ENCODE measurements at regions not wholly inside any gene's neighbourhood (a gene's known extent, or its start where the extent isn't known, plus 50 kb on each side); places are given as distances from the start of the nearest gene placed in this dataset.

DNA sequence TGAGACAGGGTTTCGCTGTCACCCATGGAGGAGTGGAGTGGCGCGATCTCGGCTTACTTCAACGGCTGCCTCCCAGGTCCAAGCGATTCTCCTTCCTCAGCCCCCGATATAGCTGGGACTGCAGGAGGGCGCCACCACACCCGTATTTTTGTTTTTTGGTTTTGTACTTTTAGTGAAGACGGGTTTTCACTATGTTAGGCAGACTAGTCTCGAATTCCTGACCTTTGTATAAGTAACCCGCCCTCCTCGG is 115.4 kb upstream of the BTN3A2 start:
- Mint-ChIP-seq H3K27ac (ENCODE audit: unreplicated experiment) (peak overlapping the region; percentile 71), H3K36me3 (ENCODE audit: insufficient read depth, unreplicated experiment) (peaks cover 64% of the 10 kb centered on the region), H3K4me3 (ENCODE audit: unreplicated experiment) (peak overlapping the region; percentile 71), H3K4me1 (ENCODE audit: low read depth, unreplicated experiment) (peaks cover 13% of the 10 kb centered on the region), H3K27me3 (ENCODE audit: insufficient read depth, unreplicated experiment) (peaks cover 3% of the 10 kb centered on the region), H3K9me3 (ENCODE audit: unreplicated experiment) (no peaks in the 10 kb centered on the region)
- BruUV-seq (replicated peaks): no TSS peak
- DNase-seq: no peak
- CTCF ChIA-PET: interaction anchor here (1.2 to 2.2 kb wide), 3 partner anchors 15 to 33 kb away, joined by 4 to 11 read pairs (median 6); a partner anchor contains a TSS
- TF ChIP-seq, protein P1, sequence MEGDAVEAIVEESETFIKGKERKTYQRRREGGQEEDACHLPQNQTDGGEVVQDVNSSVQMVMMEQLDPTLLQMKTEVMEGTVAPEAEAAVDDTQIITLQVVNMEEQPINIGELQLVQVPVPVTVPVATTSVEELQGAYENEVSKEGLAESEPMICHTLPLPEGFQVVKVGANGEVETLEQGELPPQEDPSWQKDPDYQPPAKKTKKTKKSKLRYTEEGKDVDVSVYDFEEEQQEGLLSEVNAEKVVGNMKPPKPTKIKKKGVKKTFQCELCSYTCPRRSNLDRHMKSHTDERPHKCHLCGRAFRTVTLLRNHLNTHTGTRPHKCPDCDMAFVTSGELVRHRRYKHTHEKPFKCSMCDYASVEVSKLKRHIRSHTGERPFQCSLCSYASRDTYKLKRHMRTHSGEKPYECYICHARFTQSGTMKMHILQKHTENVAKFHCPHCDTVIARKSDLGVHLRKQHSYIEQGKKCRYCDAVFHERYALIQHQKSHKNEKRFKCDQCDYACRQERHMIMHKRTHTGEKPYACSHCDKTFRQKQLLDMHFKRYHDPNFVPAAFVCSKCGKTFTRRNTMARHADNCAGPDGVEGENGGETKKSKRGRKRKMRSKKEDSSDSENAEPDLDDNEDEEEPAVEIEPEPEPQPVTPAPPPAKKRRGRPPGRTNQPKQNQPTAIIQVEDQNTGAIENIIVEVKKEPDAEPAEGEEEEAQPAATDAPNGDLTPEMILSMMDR (IDR thresholded peaks at IDR 0.05; ENCODE audit: insufficient read depth in 1 of 2, low read depth in 1 of 2, low read length in 1 of 2, severe bottlenecking in 1 of 2, unreplicated experiment in 1 of 2): no peak
- peaks cover 5% of the 10 kb centered on the region; the same call in 1 of the 2 replicates for H3K4me1 ChIP-seq
- H3K9me3 ChIP-seq: no peaks in the 10 kb centered on the region
- no peaks in the 10 kb centered on the region for H3K36me3 ChIP-seq (ENCODE audit: control insufficient read depth, insufficient read depth, low read length)
- POLR2A ChIA-PET: interaction anchor here (1.0 to 3.4 kb wide), 12 partner anchors 10 to 1588 kb away, joined by 4 to 166 read pairs (median 16); a partner anchor contains a TSS
- intact Hi-C loops (cut with micrococcal nuclease; ENCODE audit: unreplicated experiment): loop anchor here (1.0 kb wide), 1 partner anchor 14 kb away; no protein-coding TSS in a partner anchor
- no peaks in the 10 kb centered on the region for H3K27me3 ChIP-seq (replicated peaks; ENCODE audit: control insufficient read depth, insufficient read depth, low read length)
- H3K4me3 ChIP-seq (ENCODE audit: low read depth, low read length): peak overlapping the region; percentile 97

DNA sequence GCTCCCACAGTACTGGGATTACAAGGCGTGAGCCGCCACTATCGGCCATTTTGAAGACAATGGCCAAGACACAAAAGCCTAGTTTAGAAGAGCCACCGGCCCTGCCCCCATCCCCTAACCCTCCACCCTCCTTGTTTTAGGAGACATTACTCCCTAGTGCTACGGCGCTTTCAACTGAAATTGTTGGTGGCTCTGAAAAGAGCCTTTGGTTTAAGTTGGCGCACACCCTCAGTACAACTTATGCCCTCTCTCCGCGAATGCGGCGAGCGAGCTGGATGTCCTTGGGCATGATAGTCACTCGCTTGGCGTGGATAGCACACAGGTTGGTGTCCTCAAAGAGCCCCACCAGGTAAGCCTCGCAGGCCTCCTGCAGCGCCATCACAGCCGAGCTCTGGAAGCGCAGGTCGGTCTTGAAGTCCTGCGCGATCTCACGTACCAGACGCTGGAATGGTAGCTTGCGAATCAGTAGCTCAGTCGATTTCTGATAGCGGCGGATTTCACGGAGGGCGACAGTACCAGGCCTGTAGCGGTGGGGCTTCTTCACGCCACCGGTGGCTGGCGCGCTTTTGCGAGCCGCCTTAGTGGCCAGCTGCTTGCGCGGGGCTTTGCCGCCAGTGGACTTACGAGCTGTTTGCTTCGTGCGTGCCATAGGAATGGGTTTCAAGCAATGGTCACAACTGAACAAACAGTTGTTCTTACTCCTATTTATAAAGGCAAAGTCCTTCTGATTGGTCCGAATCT is 114.9 kb upstream of the BTN3A2 start:
- intact Hi-C loops (cut with micrococcal nuclease; ENCODE audit: unreplicated experiment): loop anchor here (1.0 to 2.0 kb wide), 2 partner anchors 15 to 45 kb away; a partner anchor contains a TSS
- POLR2A ChIA-PET: interaction anchor here (0.5 to 3.4 kb wide), 22 partner anchors 10 to 1615 kb away, joined by 3 to 166 read pairs (median 8); a partner anchor contains a TSS
- DNase-seq: peak; percentile 81 to 84

DNA sequence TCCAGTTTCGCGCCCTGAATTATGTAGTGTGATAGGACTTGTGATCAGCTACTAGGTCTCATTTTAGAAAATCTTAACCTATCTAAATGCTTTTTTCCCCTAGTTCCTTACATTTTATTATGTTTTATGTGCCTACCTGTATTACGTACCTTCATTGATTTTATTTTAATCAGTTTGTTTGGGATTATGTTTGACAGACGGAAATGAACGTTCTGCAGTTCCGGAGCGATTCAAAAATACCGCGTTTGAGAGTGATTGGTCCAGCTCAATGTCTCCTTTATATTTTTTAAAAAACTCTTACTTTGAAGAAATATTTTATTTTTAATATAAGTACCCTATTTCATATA is 114.3 kb upstream of the BTN3A2 start:
- Mint-ChIP-seq H3K4me3 (ENCODE audit: unreplicated experiment) (peak overlapping the region; percentile 71), H3K4me1 (ENCODE audit: low read depth, unreplicated experiment) (peaks cover 13% of the 10 kb centered on the region), H3K9me3 (ENCODE audit: unreplicated experiment) (no peaks in the 10 kb centered on the region), H3K27me3 (ENCODE audit: insufficient read depth, unreplicated experiment) (peaks cover 3% of the 10 kb centered on the region), H3K36me3 (ENCODE audit: insufficient read depth, unreplicated experiment) (peaks cover 71% of the 10 kb centered on the region), H3K27ac (ENCODE audit: unreplicated experiment) (peak overlapping the region; percentile 71)
- Histone ChIP-seq H3K4me1 (peaks cover 13% of the 10 kb centered on the region), H3K27me3 (replicated peaks; ENCODE audit: control insufficient read depth, insufficient read depth, low read length) (no peaks in the 10 kb centered on the region), H3K36me3 (ENCODE audit: control insufficient read depth, insufficient read depth, low read length) (no peaks in the 10 kb centered on the region), H3K4me3 (ENCODE audit: low read depth, low read length) (peak overlapping the region; percentile 97), H3K9me3 (no peaks in the 10 kb centered on the region)
- BruUV-seq (replicated peaks): no TSS peak
- DNase-seq: peak in 1 of 2 experiments; percentile 23
- POLR2A ChIA-PET: interaction anchor here (0.5 to 3.4 kb wide), 24 partner anchors 9 to 1617 kb away, joined by 3 to 166 read pairs (median 7); a partner anchor contains a TSS
- CTCF ChIA-PET: interaction anchor here (0.7 to 2.2 kb wide), 6 partner anchors 16 to 1617 kb away, joined by 3 to 11 read pairs (median 5); a partner anchor contains a TSS
- TF ChIP-seq, protein P1 (IDR thresholded peaks at IDR 0.05; ENCODE audit: insufficient read depth in 1 of 2, low read depth in 1 of 2, low read length in 1 of 2, severe bottlenecking in 1 of 2, unreplicated experiment in 1 of 2): no peak
- intact Hi-C loops (cut with micrococcal nuclease; ENCODE audit: unreplicated experiment): loop anchor here (1.0 to 2.0 kb wide), 5 partner anchors 22 to 46 kb away; a partner anchor contains a TSS

More for the DNA sequence above, 114.9 kb upstream of the BTN3A2 start:
- CTCF ChIA-PET: interaction anchor here (0.7 to 2.2 kb wide), 6 partner anchors 16 to 1617 kb away, joined by 3 to 11 read pairs (median 5); a partner anchor contains a TSS
- Histone ChIP-seq H3K27me3 (replicated peaks; ENCODE audit: control insufficient read depth, insufficient read depth, low read length) (no peaks in the 10 kb centered on the region), H3K9me3 (no peaks in the 10 kb centered on the region), H3K36me3 (ENCODE audit: control insufficient read depth, insufficient read depth, low read length) (no peaks in the 10 kb centered on the region), H3K4me3 (ENCODE audit: low read depth, low read length) (peak overlapping the region; percentile 97), H3K4me1 (peaks cover 10% of the 10 kb centered on the region; the same call in 1 of the 2 replicates)
- H3K4me1 Mint-ChIP-seq (ENCODE audit: low read depth, unreplicated experiment): peaks cover 13% of the 10 kb centered on the region
- peaks cover 69% of the 10 kb centered on the region for H3K36me3 Mint-ChIP-seq (ENCODE audit: insufficient read depth, unreplicated experiment)
- peak overlapping the region; percentile 71 for H3K27ac Mint-ChIP-seq (ENCODE audit: unreplicated experiment)
- TF ChIP-seq, protein P1 (IDR thresholded peaks at IDR 0.05; ENCODE audit: insufficient read depth in 1 of 2, low read depth in 1 of 2, low read length in 1 of 2, severe bottlenecking in 1 of 2, unreplicated experiment in 1 of 2): peak in 1 of 2 experiments; percentile 42
- no peaks in the 10 kb centered on the region for H3K9me3 Mint-ChIP-seq (ENCODE audit: unreplicated experiment)
- H3K27me3 Mint-ChIP-seq (ENCODE audit: insufficient read depth, unreplicated experiment): peaks cover 3% of the 10 kb centered on the region
- peak overlapping the region; percentile 71 for H3K4me3 Mint-ChIP-seq (ENCODE audit: unreplicated experiment)
- BruUV-seq (replicated peaks): TSS peak; percentile 93

Data from Caco-2 (cell line).